Gastrocnemius medialis (tissue), 4 donors: ENCODE measurements at regions not wholly inside any gene's neighbourhood (a gene's known extent, or its start where the extent isn't known, plus 50 kb on each side); places are given as distances from the start of the nearest gene placed in this dataset.

Experiments
- CTCF ChIP-seq, 5 experiments: fragments of 450-650 bp in 3 of 5; fragments of 200-600 bp in 2 of 5; sonication (generic) in 2 of 5; IDR thresholded peaks in 4 of 5; conservative IDR thresholded peaks in 1 of 5; 1 replicate in 4 of 5; 2 replicates in 1 of 5; pipeline ENCODE4 v1.5.1; 2016 to 2019; ENCODE audit warnings: antibody characterized with exemption in 5 of 5, mild to moderate bottlenecking in 3 of 5, moderate library complexity in 3 of 5
- POLR2A ChIP-seq, 2 donors: fragments of 450-650 bp; IDR thresholded peaks; one replicate each; pipeline ENCODE4 v1.6.1; 2017; ENCODE audit warnings: antibody characterized with exemption in 2 of 2, mild to moderate bottlenecking in 2 of 2, moderate library complexity in 2 of 2

GRCh38 chr17:71071837-71072236 lies 902.5 kb downstream of the KCNJ2 start:
- TF ChIP-seq CTCF (IDR thresholded peaks at IDR 0.05 in 4 of 5, conservative IDR thresholded peaks at IDR 0.05 in 1 of 5): no peak
- no peak for TF ChIP-seq POLR2A (IDR thresholded peaks at IDR 0.05)
